Endometrial microvascular endothelial cells (primary cell): ENCODE measurements at regions not wholly inside any gene's neighbourhood (a gene's known extent, or its start where the extent isn't known, plus 50 kb on each side); places are given as distances from the start of the nearest gene placed in this dataset.

Experiments
- in situ Hi-C: cut with HindIII; loops from 2 replicates; pipeline ENCODE4 v1.10.0; 2017; ENCODE audit warnings: low sequenced_read_pairs, low pct_unique_long_range_greater_than_20kb; ENCODE audit errors: inconsistent ontology term

DNA sequence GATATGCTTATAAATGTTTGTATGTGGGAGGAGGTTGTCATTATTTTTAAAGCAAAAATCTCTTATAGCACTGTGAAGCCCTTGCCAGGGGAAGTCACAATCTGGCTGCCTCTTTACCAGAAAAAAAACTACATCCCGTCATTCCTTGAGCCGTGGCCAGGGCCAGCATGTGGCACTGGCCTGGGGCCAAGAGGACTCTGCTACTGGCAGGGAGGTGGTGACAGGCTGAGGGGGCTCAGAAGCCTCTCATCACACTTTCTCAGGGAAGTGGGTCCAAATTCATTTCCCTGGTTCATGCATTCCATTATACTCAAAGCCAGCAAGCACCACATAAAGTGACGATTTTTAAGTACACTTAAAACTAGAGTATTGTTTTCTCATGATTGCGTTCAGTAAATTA, 457.3 kb downstream of the ZNF608 start:
- in situ Hi-C loops: no loop called here

DNA sequence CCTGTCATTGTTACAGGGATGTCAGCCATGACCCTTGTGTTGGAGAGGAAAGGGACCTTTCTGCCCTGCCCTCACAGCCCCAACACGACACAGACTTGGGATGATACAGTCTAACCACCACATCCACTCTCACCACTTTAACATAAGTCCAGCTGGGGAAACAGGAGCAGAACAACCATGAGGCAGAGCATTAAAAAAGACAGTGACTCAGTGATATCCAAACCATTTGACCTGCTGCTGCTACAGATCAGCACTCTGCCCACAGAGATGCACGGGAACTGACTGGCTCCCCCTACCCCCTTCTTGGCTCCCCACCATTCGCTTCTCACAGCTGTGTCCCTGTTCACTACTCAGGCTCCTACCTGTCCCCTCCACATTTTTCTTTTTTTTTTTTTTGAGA, 458.6 kb downstream of the ZNF608 start:
- in situ Hi-C loops: no loop called here

DNA sequence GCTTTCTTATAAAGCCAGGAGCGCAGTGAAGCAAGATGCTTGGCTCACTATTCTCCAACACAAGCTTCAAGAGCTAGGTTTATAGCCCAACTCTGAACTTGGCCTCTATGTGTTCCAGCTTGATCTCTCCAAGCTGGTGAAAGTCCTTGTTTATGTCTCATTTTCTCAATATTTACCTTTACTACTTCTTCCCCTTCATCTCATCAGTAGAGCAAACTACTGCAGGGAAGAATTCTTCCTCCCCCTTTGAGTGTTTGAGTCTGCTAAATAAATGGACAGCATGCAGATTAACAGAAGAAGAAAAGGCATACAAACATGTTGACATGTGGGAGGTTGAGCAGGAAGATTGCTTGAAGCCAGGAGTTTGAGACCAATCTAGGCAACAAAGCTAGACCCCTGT, 460.7 kb downstream of the ZNF608 start:
- in situ Hi-C loops: no loop called here

- in situ Hi-C loops: no loop called here
These were observed 461.4 kb downstream of the ZNF608 start for GRCh38 chr5:124285071-124285470.

GRCh38 chr5:124283031-124283430, 463.4 kb downstream of the ZNF608 start:
- in situ Hi-C loops: no loop called here

DNA sequence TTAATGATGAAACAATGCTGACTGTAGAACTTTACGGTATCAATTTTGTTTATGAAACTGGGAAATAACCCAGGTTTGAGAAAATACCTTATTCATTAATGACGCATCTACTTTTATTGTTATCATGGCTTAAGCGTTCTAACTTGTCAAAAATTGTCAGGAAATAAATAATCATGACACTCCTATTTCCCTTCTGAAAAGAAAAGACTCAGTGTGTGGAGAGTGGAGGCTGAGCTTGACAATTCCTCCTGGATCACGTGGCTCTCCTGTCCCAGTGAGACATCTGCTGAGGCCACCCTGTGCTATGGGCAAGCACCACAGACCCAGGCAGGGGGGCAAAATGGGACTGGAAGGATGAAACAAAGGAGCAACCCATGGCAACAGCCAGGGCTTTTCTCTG, 466.4 kb downstream of the ZNF608 start:
- in situ Hi-C loops: no loop called here

GRCh38 chr5:124279146-124279876, 467.1 kb downstream of the ZNF608 start:
- in situ Hi-C loops: no loop called here

DNA sequence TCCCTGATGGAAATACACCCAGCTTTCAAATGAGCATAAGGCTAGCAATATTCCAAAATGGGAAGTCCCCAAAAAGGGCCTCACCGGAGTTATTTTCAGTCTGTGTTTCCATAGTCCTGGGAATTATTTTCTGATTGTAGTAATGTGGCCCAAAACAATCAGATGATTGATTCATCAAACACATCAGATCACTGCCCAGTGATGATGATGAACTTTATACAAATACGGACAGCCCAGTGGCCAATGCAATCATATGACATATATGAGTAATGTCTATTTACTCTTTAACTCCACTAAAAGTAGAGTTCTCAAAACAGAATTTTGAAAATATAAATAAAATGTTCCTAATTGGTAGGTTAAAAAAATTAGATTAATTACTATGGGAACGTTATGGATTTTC, 467.8 kb downstream of the ZNF608 start:
- in situ Hi-C loops: no loop called here

DNA sequence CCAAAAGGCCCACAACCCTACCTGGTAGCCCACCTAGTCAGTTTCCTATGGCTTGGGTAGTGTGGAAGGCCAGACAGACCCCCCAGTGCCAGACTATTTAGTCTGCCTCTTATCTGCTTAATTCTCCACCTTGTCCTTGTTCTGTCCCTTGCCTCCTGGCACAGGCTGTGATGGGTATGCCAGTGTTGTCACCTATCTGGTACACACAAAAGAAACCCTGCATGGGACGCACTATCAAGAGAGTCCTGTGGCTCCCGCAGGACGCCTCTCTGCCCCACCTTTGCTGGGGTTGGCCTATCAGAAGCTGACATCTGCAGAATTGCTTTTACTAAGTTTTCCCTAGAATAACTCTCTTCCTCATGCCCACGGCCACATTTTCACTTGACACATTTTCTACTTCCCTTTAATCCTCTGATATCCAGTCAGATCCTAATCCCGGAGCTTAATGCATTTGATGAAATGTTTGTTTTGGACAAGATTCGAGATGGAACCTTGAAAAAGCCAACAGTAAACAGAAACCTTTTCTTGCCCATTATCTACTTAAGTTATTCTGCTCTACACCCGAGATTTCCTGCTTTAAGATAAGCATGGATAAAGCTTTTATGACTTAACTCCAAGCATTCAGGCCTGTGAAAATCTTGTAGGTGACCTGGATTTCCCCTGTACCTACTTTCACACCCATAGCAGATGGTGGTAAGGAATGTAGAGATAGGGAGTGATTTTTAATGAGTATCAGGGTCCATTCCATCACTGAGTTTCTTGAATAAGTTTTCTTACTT, 468.5 kb downstream of the ZNF608 start:
- in situ Hi-C loops: no loop called here

GRCh38 chr5:124276166-124276565, 470.3 kb downstream of the ZNF608 start:
- in situ Hi-C loops: no loop called here

DNA sequence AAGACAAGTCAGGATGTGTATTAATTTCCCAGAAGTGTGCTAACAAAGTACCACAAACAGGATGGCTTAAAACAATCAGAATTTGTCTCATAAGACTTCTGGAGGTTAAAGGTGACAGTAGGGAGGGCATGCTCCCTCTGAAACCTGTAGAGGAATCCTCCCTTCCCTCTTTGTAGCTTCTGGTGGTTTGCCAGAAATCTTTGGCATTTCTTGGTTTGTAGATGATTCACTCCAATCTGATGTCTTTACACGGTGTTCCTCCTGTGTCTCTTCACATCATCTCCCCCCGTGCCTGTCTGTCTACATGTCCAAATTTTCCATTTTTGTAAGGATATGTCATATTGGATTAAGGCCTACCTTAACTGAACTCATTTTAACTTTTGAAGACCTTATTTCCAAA, 471.5 kb downstream of the ZNF608 start:
- in situ Hi-C loops: no loop called here

GRCh38 chr5:124264499-124264898, 481.9 kb downstream of the ZNF608 start:
- in situ Hi-C loops: no loop called here

DNA sequence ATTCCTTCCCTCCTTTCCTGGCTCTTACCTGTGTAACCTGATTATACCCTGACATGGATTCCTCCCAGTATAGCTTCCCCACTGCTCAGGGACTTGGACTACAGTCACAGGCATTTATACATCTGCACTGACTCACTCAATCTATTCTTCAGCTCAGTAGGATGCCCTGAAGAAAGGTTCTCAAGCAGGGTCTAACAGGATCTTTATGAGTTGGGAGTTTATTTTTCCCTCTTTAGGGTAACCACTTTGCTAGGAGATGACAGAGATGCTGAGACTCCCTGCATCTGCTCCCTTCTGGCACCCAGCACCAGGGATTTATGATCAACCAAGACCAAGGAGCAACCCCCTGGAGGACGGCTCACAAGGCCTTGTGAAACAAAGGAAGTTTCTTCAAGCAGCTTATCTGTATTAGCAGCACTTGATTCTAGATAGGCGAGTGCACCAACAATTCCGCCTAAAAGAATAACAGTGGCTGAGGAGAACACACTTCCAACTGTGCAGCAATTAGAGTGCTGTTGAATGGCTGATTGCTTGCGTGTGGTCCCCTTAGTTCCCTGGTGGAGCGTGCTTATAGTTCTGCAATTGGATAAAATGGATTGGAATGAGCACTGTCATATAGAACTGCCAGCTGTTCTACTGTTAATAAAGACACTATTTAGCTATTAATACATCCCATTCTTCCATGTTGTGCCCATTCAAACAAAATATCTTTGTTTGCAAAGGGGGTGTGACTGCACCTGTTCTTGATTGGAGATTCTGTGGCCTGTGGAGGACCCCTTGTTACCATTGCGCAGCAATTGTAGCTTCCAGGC, 482.6 kb downstream of the ZNF608 start:
- in situ Hi-C loops: no loop called here

DNA sequence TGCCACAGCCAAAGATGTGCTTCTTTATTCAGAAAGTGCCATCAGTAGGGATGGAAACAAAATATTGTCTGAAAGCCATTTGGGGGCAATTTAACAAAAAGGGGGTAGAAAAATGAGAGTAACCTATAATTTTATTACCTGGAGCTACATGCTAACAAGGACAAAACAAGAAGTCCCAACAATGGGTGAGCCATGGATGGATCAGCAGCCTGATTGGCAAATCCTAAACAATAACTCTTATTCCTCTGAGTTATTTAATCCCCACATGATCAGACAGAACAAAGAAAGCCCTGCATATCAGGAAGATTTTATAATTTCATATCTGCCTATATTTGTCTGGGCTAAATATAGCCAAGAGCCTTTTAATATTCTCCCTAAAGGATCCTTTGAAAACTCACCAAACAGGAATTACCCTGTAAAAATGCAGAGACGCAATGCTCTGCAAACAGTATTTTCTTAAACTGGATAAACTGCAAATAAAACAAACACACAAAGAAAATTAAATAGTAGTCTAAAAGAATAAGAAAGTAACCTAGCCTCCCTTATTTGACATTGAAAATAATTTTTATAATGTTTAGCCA, 483.4 kb downstream of the ZNF608 start:
- in situ Hi-C loops: no loop called here

DNA sequence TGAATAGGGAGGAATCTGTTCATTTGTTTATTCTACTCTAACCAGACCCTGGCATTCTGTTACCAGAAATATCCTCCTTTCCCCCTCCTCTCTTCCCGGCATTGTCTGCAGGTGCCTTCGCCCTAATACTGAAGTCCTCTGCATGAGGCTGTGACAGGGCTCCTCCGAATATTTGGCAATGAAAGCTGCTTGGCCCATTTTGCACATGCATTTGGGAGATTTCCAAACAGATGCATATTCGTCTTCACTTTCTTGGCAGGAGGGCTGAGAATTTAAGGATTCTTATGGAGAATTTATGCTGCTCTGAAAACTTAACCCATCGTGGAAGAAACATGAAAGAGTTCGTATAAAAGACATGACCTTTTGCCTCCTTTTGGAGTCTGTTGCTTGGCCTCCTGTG, 484.0 kb downstream of the ZNF608 start:
- in situ Hi-C loops: no loop called here

DNA sequence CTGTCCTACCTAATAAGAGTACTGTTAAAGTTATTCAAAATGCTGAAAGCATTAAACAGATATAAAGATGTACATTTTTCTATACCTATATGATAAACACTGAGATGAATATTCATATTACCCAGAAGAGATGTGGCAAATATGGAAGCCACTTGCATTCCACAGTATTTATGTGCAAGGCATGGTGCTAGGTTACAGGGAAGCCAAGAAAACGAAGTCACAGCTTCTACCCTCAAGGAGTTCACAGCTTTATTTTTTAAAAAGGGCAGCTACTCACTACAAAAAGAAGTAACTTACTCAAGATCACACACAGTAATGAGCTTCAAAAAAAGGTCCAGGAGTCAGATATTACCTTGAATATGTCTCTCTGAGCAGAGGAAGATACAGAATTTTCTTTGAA, 484.6 kb downstream of the ZNF608 start:
- in situ Hi-C loops: no loop called here

- in situ Hi-C loops: no loop called here
These were observed 485.4 kb downstream of the ZNF608 start for GRCh38 chr5:124260921-124261515.

DNA sequence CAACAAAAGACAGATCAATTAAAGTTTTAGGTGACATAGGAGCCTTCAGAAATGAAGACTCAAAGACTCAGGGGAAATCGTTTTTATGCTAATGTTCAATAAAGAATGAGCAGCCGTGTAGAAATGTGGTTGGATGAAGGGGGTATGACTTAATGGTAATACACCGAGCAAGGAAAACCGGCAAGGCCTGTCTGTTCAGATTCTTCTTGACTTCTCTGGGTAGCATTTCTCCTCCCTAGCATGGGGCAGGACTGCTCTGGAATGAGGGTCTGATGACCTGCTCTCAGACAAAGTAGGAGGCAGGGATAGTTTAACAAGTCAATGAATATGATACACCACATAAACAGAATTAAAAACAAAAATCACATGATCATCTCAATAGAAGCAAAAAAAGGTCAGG, 487.4 kb downstream of the ZNF608 start:
- in situ Hi-C loops: no loop called here

DNA sequence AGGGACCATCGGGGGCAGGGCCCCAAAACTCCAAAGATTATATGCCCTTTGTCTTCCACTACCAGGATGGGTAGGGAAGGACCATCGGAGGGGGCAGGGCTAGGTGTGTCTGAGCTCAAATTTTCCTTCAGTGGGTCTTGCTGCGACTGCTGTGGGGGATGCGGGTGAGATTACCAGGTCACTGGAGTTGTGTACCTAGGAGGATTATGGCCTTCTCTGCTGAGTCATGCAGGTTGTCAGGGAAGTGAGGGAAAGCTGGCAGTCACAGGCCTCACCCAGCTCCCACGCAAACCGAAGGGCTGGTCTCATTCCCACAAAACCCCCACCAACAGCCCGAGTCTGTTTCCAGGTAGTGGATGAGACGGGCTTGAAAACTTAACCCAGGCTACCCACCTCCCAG, 489.4 kb downstream of the ZNF608 start:
- in situ Hi-C loops: no loop called here
